ENCODE measurements at regions not wholly inside any gene's neighbourhood (a gene's known extent, or its start where the extent isn't known, plus 50 kb on each side); places are given as distances from the start of the nearest gene placed in this dataset.

GRCh38 chr5:115684513-115685037 is 58.7 kb upstream of the TMED7 start:
- no peak for TF ChIP-seq EP300 (IDR thresholded peaks at IDR 0.05)
- no peak for TF ChIP-seq CTCF (IDR thresholded peaks at IDR 0.05)
- TF ChIP-seq POLR2A (IDR thresholded peaks at IDR 0.05): no peak
